ENCODE measurements at regions not wholly inside any gene's neighbourhood (a gene's known extent, or its start where the extent isn't known, plus 50 kb on each side); places are given as distances from the start of the nearest gene placed in this dataset.

GRCh38 chr5:175386526-175386925 lies 57.5 kb downstream of the DRD1 start:
- TF ChIP-seq EZH2phosphoT487 (IDR thresholded peaks at IDR 0.05; ENCODE audit: insufficient read depth, low read depth): no peak
- no peak for TF ChIP-seq EZH2 (IDR thresholded peaks at IDR 0.05; ENCODE audit: insufficient read depth, poor library complexity, severe bottlenecking)
